H9 (cell line): ENCODE measurements at regions not wholly inside any gene's neighbourhood (a gene's known extent, or its start where the extent isn't known, plus 50 kb on each side); places are given as distances from the start of the nearest gene placed in this dataset.

ENCODE experiments used
- DNase-seq: peaks from one replicate; pipeline ENCODE4 v3.0.0-alpha.2; 2017
- H2AFZ ChIP-seq: one replicate; pipeline ENCODE4 v1.6.1; 2013; ENCODE audit warnings: mild to moderate bottlenecking, low read length, control low read depth, moderate library complexity
- H2AK5ac ChIP-seq: 2 replicates; pipeline ENCODE4 v1.6.1; 2013; ENCODE audit warnings: low read length, control low read depth, mixed read lengths; ENCODE audit not compliant: insufficient read length
- H2BK120ac ChIP-seq: one replicate; pipeline ENCODE4 v1.6.1; 2013; ENCODE audit warnings: low read depth, mild to moderate bottlenecking, low read length, control low read depth, inconsistent platforms; ENCODE audit not compliant: poor library complexity, severe bottlenecking
- H2BK12ac ChIP-seq: 2 replicates; pipeline ENCODE4 v1.6.1; 2013; ENCODE audit warnings: low read length, control low read depth, mixed read lengths, low read depth; ENCODE audit not compliant: insufficient read length
- H2BK15ac ChIP-seq: 2 replicates; pipeline ENCODE4 v1.6.1; 2013; ENCODE audit warnings: low read depth, low read length, control low read depth
- H2BK20ac ChIP-seq: one replicate; pipeline ENCODE4 v1.6.1; 2013; ENCODE audit warnings: low read depth, mild to moderate bottlenecking, low read length, control low read depth, inconsistent platforms; ENCODE audit not compliant: poor library complexity, severe bottlenecking
- H2BK5ac ChIP-seq: 2 replicates; pipeline ENCODE4 v1.6.1; 2013; ENCODE audit warnings: low read length, control low read depth, mixed read lengths; ENCODE audit not compliant: insufficient read length
- H3K14ac ChIP-seq: 2 replicates; pipeline ENCODE4 v1.6.1; 2013; ENCODE audit warnings: low read length, control low read depth; ENCODE audit not compliant: insufficient read depth
- H3K18ac ChIP-seq: 2 replicates; pipeline ENCODE4 v1.6.1; 2013; ENCODE audit warnings: low read depth, mild to moderate bottlenecking, mixed read lengths, low read length, control low read depth; ENCODE audit not compliant: insufficient read length
- H3K23ac ChIP-seq: 2 replicates; pipeline ENCODE4 v1.6.1; 2013; ENCODE audit warnings: low read length, control low read depth, mixed read lengths, low read depth; ENCODE audit not compliant: insufficient read length
- H3K23me2 ChIP-seq: 2 replicates; pipeline ENCODE4 v1.6.1; 2013; ENCODE audit warnings: low read depth, mild to moderate bottlenecking, mixed read lengths, low read length, control low read depth; ENCODE audit not compliant: insufficient read length, poor library complexity, severe bottlenecking
- H3K27ac ChIP-seq: 2 replicates; pipeline ENCODE4 v1.5.1; 2013; ENCODE audit warnings: low read length, control low read depth, mixed read lengths, low read depth; ENCODE audit not compliant: insufficient read length
- H3K27me3 ChIP-seq: 2 replicates; pipeline ENCODE4 v1.6.1; 2013; ENCODE audit warnings: low read length, control low read depth, inconsistent platforms; ENCODE audit not compliant: insufficient read depth
- H3K4ac ChIP-seq: 2 replicates; pipeline ENCODE4 v1.6.1; 2013; ENCODE audit warnings: low read depth, mild to moderate bottlenecking, control low read depth, inconsistent platforms, low read length, moderate library complexity
- H3K4me1 ChIP-seq: 2 replicates; pipeline ENCODE4 v1.6.1; 2013; ENCODE audit warnings: low read length, control low read depth, inconsistent platforms; ENCODE audit not compliant: insufficient read depth
- H3K4me2 ChIP-seq: 2 replicates; pipeline ENCODE4 v1.6.1; 2013; ENCODE audit warnings: low read length, control low read depth, mixed read lengths; ENCODE audit not compliant: insufficient read length, insufficient read depth
- H3K56ac ChIP-seq: 2 replicates; pipeline ENCODE4 v1.6.1; 2013; ENCODE audit warnings: low read depth, mild to moderate bottlenecking, mixed read lengths, low read length, control low read depth; ENCODE audit not compliant: insufficient read length
- H3K79me1 ChIP-seq: 2 replicates; pipeline ENCODE4 v1.6.1; 2013; ENCODE audit warnings: low read depth, mild to moderate bottlenecking, moderate library complexity, low read length, control low read depth, inconsistent platforms; ENCODE audit not compliant: insufficient read depth, poor library complexity, severe bottlenecking
- H3K79me2 ChIP-seq: 2 replicates; pipeline ENCODE4 v1.6.1; 2013; ENCODE audit warnings: low read length, control low read depth, inconsistent platforms; ENCODE audit not compliant: insufficient read depth
- H3K9ac ChIP-seq: 2 replicates; pipeline ENCODE4 v1.6.1; 2013; ENCODE audit warnings: low read length, control low read depth, mixed read lengths; ENCODE audit not compliant: insufficient read length; ENCODE audit errors: extremely low read depth
- H3K9me3 ChIP-seq: one replicate; pipeline ENCODE4 v1.6.1; 2013; ENCODE audit warnings: low read depth, low read length, inconsistent platforms; ENCODE audit not compliant: control insufficient read depth
- H3T11ph ChIP-seq: one replicate; pipeline ENCODE4 v1.6.1; 2013; ENCODE audit warnings: mild to moderate bottlenecking, low read length, control low read depth, inconsistent platforms
- H4K20me1 ChIP-seq: one replicate; pipeline ENCODE4 v1.6.1; 2013; ENCODE audit not compliant: control insufficient read depth, insufficient read length, insufficient read depth
- H4K5ac ChIP-seq: 2 replicates; pipeline ENCODE4 v1.6.1; 2013; ENCODE audit warnings: low read depth, mild to moderate bottlenecking, mixed read lengths, low read length, control low read depth; ENCODE audit not compliant: insufficient read length
- H4K8ac ChIP-seq: replicated peaks from 2 replicates; pipeline ENCODE4 v1.6.1; 2013; ENCODE audit warnings: low read length, control low read depth, mixed read lengths, low read depth; ENCODE audit not compliant: insufficient read length
- H4K91ac ChIP-seq: 2 replicates; pipeline ENCODE4 v1.6.1; 2013; ENCODE audit warnings: low read depth, mild to moderate bottlenecking, moderate library complexity, mixed read lengths, low read length, control low read depth; ENCODE audit not compliant: insufficient read length
- H3K27ac Mint-ChIP-seq, 3 experiments: 2 replicates in 2 of 3; 3 replicates in 1 of 3; pipeline ENCODE4 v1.8.0; 2020 to 2021; ENCODE audit warnings: mixed read lengths in 3 of 3, mild to moderate bottlenecking in 1 of 3, moderate library complexity in 1 of 3
- H3K27me3 Mint-ChIP-seq: 2 replicates; pipeline ENCODE4 v1.8.0; 2021; ENCODE audit warnings: low read depth, mild to moderate bottlenecking, moderate library complexity, mixed read lengths
- H3K36me3 Mint-ChIP-seq, 3 experiments: 2 replicates in 2 of 3; 3 replicates in 1 of 3; pipeline ENCODE4 v1.8.0; 2020 to 2021; ENCODE audit warnings: low read depth in 3 of 3, mixed read lengths in 3 of 3; ENCODE audit not compliant: insufficient read depth in 1 of 3
- H3K4me1 Mint-ChIP-seq, 2 experiments: 2 replicates each; pipeline ENCODE4 v1.8.0; 2020; ENCODE audit warnings: mixed read lengths in 2 of 2
- H3K4me3 Mint-ChIP-seq, 2 experiments: 2 replicates in 1 of 2; 3 replicates in 1 of 2; pipeline ENCODE4 v1.8.0; 2020 to 2021; ENCODE audit warnings: mild to moderate bottlenecking in 2 of 2, mixed read lengths in 2 of 2, moderate library complexity in 1 of 2
- H3K9me3 Mint-ChIP-seq, 2 experiments: 2 replicates in 1 of 2; 3 replicates in 1 of 2; pipeline ENCODE4 v1.8.0; 2020; ENCODE audit warnings: mild to moderate bottlenecking in 2 of 2, mixed read lengths in 2 of 2, moderate library complexity in 1 of 2
- CTCF ChIP-seq: fragments of 200-600 bp; sonication (generic); conservative IDR thresholded peaks from 3 replicates; pipeline ENCODE4 v1.8.0; 2021; ENCODE audit warnings: antibody characterized with exemption, mild to moderate bottlenecking
- WGBS: extraction: QIAGEN DNeasy Blood & Tissue Kit; methylation state at CpG from one replicate; pipeline ENCODE4 v1.1.7; 2013; ENCODE audit warnings: missing lambda C conversion rate, low lambda C conversion rate, mixed read lengths; ENCODE audit not compliant: insufficient read length; ENCODE audit errors: extremely low coverage; 5-methylcytosine and 5-hydroxymethylcytosine counted together

DNA sequence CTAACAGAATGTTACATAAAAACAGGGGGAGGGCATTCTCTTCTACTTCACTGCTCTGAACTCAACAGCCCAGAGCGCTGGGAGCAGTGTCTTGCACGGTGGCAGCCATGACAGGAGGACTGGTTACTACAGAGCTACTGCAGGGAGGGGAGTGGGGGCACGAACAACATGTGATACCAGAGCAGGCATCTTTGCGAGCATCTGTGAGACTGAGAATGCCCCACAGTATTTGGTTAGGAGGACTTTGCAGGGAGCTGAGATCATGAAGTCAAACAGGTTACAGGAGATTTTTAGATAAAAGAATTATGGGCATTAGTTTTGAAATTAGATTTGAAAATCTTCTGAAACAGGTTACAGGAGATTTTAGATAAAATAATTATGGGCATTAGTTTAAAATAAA lies 58.8 kb upstream of the GOLGA8B start:
- Histone ChIP-seq H3K4me1 (no peaks in the 10 kb centered on the region), H3K56ac (no peak overlapping the region), H3K79me2 (no peaks in the 10 kb centered on the region), H2BK20ac (no peak overlapping the region), H3K27ac (no peak overlapping the region), H3K18ac (peak overlapping the region; percentile 4), H2BK15ac (no peak overlapping the region), H2BK12ac (no peak overlapping the region), H4K91ac (no peak overlapping the region), H3K27me3 (no peaks in the 10 kb centered on the region), H3K23ac (no peak overlapping the region), H3T11ph (no peak overlapping the region), H3K23me2 (no peaks in the 10 kb centered on the region), H2AK5ac (no peak overlapping the region), H3K79me1 (no peaks in the 10 kb centered on the region), H3K9me3 (no peaks in the 10 kb centered on the region), H3K9ac (no peak overlapping the region), H2BK5ac (no peak overlapping the region), H4K20me1 (no peaks in the 10 kb centered on the region), H3K4ac (no peak overlapping the region), H2BK120ac (no peak overlapping the region), H2AFZ (no peak overlapping the region), H3K14ac (no peak overlapping the region), H4K5ac (no peak overlapping the region), H3K4me2 (no peak overlapping the region), H4K8ac (no peak overlapping the region)
- Mint-ChIP-seq H3K9me3 (peaks cover 0 to 3% of the 10 kb centered on the region in 2 experiments; a peak in 3 of 5 replicates), H3K4me1 (peaks cover 4 to 11% of the 10 kb centered on the region in 2 experiments), H3K4me3 (no peak overlapping the region), H3K27ac (peak overlapping the region in 2 of 3 experiments; percentile 60 to 69; a peak in 3 of 7 replicates), H3K36me3 (peaks cover 0 to 2% (median 0%) of the 10 kb centered on the region in 3 experiments; a peak in 1 of 7 replicates), H3K27me3 (no peaks in the 10 kb centered on the region; the same call in 1 of the 2 replicates)
- WGBS: no CpG with 5 or more reads among the region's 4 CpGs
- TF ChIP-seq CTCF: no peak
- DNase-seq: no peak
